Activated CD4-positive, alpha-beta memory T cell treated with anti-CD3 and anti-CD28 coated beads, Interleukin-2, amount 10 ng/mL, durations not matched to agents 7 days and 5 days (primary cell): ENCODE measurements at regions not wholly inside any gene's neighbourhood (a gene's known extent, or its start where the extent isn't known, plus 50 kb on each side); places are given as distances from the start of the nearest gene placed in this dataset.

Experiments used
- CTCF ChIA-PET: fragments of 350-600 bp; sonication (Branson Sonifier 250); formaldehyde crosslinking; loops from one replicate; lab custom pipeline; 2021; ENCODE audit warnings: antibody characterized with exemption, inconsistent platforms; lab: Charles Lee
- POLR2A ChIA-PET: fragments of 350-600 bp; sonication (Branson Sonifier 250); formaldehyde crosslinking; loops from one replicate; lab custom pipeline; 2021; ENCODE audit warnings: antibody characterized with exemption; lab: Charles Lee
- DNase-seq: peaks from one replicate; pipeline ENCODE4 v3.0.0-alpha.2; 2020
- H3K27ac Mint-ChIP-seq: one replicate; pipeline ENCODE4 v1.8.0; 2021; ENCODE audit warnings: mild to moderate bottlenecking, mixed read lengths
- H3K27me3 Mint-ChIP-seq: one replicate; pipeline ENCODE4 v1.8.0; 2021; ENCODE audit warnings: mixed read lengths
- H3K36me3 Mint-ChIP-seq: one replicate; pipeline ENCODE4 v1.8.0; 2021; ENCODE audit warnings: low read depth, mixed read lengths
- H3K4me1 Mint-ChIP-seq: one replicate; pipeline ENCODE4 v1.8.0; 2021; ENCODE audit warnings: mixed read lengths
- H3K4me3 Mint-ChIP-seq: one replicate; pipeline ENCODE4 v1.8.0; 2021; ENCODE audit warnings: mild to moderate bottlenecking, mixed read lengths
- H3K9me3 Mint-ChIP-seq: one replicate; pipeline ENCODE4 v1.8.0; 2021; ENCODE audit warnings: mixed read lengths

DNA sequence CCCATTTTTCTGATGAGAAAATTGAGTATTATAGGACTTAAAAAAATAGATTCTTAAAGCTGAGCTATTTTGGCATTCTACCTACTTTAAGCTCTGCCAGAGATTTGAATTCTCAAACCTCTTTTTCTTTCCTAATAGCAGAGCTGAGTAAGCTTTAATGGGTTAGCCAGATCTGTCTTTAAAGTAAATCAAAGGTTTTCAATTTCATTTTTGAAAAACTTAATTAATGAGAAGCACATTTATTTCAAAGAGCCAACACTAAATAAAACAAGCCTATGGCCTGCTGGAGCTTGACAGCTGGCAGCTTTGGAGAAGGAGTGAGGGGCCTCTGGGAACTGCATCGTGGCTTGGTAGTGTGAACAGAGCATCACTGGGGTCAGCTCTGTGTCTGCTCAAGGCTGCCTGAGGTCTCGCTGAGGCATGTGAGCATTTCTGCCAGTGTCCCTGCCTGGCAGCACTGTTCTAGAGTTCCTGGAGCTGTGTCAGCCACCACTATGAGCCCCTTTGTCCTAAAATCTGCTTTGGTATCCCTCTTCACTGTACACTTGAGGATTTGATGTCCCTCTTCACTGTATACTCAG lies 50.4 kb upstream of the PRSS23 start:
- POLR2A ChIA-PET = no interaction called here
- CTCF ChIA-PET = no interaction called here
- Mint-ChIP-seq H3K4me3 (no peak overlapping the region), H3K9me3 (no peaks in the 10 kb centered on the region), H3K27me3 (peaks cover 11% of the 10 kb centered on the region), H3K4me1 (no peaks in the 10 kb centered on the region), H3K36me3 (no peaks in the 10 kb centered on the region), H3K27ac (no peak overlapping the region)
- no peak for DNase-seq

DNA sequence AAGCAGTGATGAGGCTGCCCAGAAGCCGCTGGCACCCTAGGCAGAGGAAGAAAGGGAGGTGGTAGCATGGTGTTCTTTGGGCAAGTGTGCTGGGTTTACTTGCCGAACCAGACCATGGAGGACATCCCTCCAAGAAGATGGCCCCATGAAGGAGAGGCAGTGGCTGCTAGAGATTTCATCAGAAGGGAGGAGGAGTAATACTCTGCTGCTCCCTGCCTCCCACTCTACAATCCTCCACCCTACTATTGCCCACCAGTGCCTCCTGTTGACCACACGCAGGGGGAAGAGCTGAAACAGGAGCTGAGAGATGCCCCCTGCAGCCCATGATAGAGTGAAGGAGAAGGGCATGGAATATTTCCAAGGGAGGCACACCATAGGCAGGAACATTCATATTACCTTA lies 51.0 kb upstream of the PRSS23 start:
- H3K4me1 Mint-ChIP-seq = no peaks in the 10 kb centered on the region
- no peak overlapping the region for H3K4me3 Mint-ChIP-seq
- no peaks in the 10 kb centered on the region for H3K36me3 Mint-ChIP-seq
- CTCF ChIA-PET = no interaction called here
- no peak for DNase-seq
- peaks cover 11% of the 10 kb centered on the region for H3K27me3 Mint-ChIP-seq
- POLR2A ChIA-PET = no interaction called here
- H3K9me3 Mint-ChIP-seq = no peaks in the 10 kb centered on the region
- no peak overlapping the region for H3K27ac Mint-ChIP-seq

DNA sequence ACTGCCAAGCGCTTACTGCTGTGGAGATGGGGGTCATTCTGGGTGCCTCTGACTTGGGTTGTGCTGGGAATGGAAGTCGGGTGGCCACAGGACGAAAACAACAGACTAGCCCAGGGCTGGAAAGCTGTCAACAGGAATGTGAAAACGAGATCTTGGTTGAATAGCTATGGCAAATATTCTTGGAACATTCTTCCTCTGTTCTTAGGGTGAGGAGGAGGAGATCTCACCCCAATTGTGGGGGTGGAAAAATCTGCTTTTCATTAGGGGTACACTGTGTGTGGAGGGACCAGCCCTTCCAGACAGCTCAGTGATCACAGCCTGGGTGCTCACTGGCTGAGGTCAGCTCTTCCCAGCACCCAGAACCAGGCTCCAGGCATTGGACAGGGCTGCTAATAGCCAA lies 52.0 kb upstream of the PRSS23 start:
- H3K4me1 Mint-ChIP-seq = peaks cover 6% of the 10 kb centered on the region
- H3K9me3 Mint-ChIP-seq = no peaks in the 10 kb centered on the region
- H3K36me3 Mint-ChIP-seq = no peaks in the 10 kb centered on the region
- peaks cover 11% of the 10 kb centered on the region for H3K27me3 Mint-ChIP-seq
- no peak for DNase-seq
- CTCF ChIA-PET = no interaction called here
- no peak overlapping the region for H3K27ac Mint-ChIP-seq
- H3K4me3 Mint-ChIP-seq = no peak overlapping the region
- POLR2A ChIA-PET = no interaction called here

DNA sequence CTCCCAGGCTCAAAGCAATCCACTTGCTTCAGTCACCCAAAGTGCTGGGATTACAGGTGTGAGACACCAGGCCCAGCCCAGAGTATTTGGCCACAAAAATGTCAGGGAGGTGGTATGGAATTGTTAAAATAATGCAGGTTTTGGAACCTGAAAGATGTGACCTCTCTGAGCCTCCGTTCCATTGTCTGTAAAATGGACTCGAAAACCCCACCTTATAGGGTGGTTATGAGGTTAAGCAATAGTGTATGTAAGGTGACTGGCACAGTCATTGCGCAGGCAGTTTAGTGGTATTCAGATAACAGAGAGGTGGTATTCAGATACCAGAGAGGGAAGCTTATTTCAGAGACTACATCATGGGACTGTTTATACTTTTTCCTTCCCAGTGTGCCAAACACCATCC lies 52.5 kb upstream of the PRSS23 start:
- DNase-seq = no peak
- ChIA-PET POLR2A (no interaction called here), CTCF (interaction anchor here (0.7 kb wide), 1 partner anchor 37 kb away, joined by 3 read pairs; no protein-coding TSS in a partner anchor)
- Mint-ChIP-seq H3K27me3 (peaks cover 10% of the 10 kb centered on the region), H3K27ac (no peak overlapping the region), H3K4me3 (no peak overlapping the region), H3K9me3 (no peaks in the 10 kb centered on the region), H3K36me3 (no peaks in the 10 kb centered on the region), H3K4me1 (peaks cover 10% of the 10 kb centered on the region)

DNA sequence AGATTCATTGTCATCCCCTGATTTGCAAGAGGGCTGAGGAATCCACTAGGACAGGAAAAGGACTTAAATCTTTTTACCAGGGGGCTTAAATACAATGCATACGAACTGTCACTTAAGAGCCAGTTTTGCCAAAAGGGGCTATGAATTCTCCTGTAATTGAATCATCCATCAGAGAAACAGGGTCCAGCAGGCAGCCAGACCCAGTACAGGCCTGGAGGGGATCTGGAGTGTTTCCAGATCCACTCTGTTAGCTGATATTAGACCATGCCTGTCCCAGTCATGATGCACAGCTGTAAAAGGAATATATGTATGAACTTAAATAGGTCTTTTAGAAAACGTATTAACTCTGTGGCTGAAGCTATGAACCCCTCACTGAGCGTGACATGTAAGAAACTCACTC lies 53.8 kb upstream of the PRSS23 start:
- Mint-ChIP-seq H3K9me3 (no peaks in the 10 kb centered on the region), H3K27me3 (peaks cover 9% of the 10 kb centered on the region), H3K36me3 (no peaks in the 10 kb centered on the region), H3K4me3 (no peak overlapping the region), H3K27ac (no peak overlapping the region), H3K4me1 (peaks cover 19% of the 10 kb centered on the region)
- ChIA-PET POLR2A (no interaction called here), CTCF (no interaction called here)
- DNase-seq = no peak

DNA sequence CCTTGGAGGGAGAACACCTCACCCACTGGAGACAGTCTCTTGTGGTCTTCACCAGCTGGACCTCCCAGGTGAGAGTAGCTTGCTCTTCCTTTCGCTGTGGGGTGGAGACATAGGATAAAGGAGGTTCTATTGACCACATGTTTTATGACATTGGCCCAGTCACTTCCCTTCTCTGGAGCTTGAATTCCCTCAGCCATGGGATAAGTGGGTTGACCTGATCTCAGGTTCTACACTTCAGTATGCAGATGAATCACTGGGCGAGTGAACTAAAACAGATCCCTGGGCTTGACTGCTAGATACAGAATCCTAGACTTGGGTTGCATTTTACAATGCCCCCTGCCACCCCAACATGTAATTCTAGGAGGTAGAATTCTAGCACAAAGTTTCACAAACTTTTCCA lies 54.8 kb upstream of the PRSS23 start:
- no peaks in the 10 kb centered on the region for H3K36me3 Mint-ChIP-seq
- ChIA-PET POLR2A (no interaction called here), CTCF (no interaction called here)
- H3K4me3 Mint-ChIP-seq = no peak overlapping the region
- peaks cover 4% of the 10 kb centered on the region for H3K27me3 Mint-ChIP-seq
- no peak overlapping the region for H3K27ac Mint-ChIP-seq
- no peak for DNase-seq
- no peaks in the 10 kb centered on the region for H3K9me3 Mint-ChIP-seq
- H3K4me1 Mint-ChIP-seq = peaks cover 22% of the 10 kb centered on the region

DNA sequence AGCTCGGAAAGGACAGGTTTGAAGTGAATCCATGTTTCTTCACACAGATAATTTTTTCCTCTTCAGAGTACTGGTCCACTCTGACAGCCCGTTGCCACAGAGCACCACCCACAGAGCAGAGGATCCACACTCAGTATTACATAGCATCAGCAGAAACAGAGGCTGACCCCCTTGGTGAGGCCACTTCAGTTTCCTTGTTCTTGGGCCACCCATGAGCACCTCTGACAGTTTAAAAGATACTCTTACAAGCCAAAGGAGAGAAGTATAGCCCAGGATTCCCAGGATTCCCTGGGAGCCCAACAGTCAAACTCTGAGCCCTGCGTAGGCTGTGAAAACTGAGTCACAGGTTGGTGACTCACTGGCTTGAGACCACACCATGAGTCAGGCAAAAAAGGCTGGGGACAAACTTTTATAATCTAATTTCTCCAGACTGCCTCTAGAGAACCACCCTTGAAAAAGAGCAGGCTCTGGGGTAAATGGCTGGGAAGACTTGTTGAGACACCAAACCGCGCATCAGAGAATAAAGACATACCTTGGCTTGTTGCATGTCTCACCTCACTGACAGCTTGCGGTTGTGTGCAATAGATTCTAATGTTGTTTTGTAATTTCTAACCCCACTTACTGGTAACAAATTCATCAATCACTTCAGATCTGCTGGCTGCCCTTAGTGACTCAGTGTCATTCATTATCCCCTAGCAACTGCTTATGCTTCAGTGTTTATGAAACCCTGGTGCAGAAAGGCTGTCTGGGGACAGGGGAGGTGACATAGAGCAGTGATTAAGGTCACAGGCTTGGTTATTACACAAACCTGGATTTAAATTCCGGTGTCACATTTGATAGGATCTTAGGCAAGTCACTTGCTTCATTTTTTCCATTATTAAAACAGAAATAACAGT lies 56.9 kb upstream of the PRSS23 start:
- Mint-ChIP-seq H3K4me1 (peaks cover 24% of the 10 kb centered on the region), H3K9me3 (no peaks in the 10 kb centered on the region), H3K36me3 (no peaks in the 10 kb centered on the region), H3K27me3 (peaks cover 1% of the 10 kb centered on the region), H3K27ac (no peak overlapping the region), H3K4me3 (no peak overlapping the region)
- CTCF ChIA-PET = no interaction called here
- POLR2A ChIA-PET = no interaction called here
- peak; percentile 34 for DNase-seq

DNA sequence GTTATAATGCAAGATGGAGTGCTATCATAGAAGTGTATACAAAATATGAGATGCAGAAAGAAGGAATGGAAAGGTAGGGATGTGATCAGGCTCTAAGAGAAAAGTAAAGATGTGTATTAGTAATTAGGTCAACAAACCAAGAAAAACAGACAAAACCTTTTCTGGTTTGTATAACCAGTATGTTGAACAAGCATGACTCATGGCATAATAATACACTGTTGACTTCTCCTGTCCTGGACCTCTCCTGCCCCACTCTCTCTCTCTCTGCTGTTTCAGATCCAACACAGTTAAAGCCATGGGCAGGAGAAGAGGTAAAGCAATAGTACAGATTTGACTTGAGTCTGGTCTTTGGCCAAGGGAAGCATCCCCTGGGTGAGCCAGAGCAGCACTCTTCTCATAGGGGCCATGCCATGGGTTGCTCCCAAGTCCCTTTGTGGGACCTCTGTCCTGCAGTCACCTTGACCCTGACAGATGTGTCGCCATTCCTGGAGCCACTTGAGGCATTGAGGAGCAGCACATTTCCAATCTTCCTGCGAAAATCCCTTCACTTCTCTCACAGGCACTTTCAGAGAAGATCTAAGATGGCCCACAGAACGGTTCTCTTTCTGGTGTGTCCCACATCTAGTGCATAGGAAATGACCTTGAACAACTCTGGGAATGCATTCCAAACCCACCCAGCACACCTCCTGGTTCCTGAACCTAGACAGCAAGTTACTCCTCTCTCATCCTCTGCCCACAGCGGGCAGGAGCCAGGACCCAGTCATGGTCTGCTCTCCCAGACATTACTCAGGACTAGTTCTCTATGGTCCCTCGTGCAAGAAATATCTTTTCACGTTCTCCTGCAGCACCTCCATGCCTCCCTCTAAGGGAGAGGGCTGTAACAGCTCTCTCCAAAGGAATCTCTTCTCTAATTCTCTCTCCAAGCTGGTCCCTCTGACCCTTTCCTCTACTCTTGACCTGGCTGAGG lies 58.2 kb upstream of the PRSS23 start:
- no peak overlapping the region for H3K27ac Mint-ChIP-seq
- H3K27me3 Mint-ChIP-seq = peaks cover 1% of the 10 kb centered on the region
- H3K36me3 Mint-ChIP-seq = no peaks in the 10 kb centered on the region
- CTCF ChIA-PET = no interaction called here
- POLR2A ChIA-PET = no interaction called here
- no peak for DNase-seq
- H3K4me3 Mint-ChIP-seq = no peak overlapping the region
- H3K4me1 Mint-ChIP-seq = peaks cover 26% of the 10 kb centered on the region
- H3K9me3 Mint-ChIP-seq = no peaks in the 10 kb centered on the region

DNA sequence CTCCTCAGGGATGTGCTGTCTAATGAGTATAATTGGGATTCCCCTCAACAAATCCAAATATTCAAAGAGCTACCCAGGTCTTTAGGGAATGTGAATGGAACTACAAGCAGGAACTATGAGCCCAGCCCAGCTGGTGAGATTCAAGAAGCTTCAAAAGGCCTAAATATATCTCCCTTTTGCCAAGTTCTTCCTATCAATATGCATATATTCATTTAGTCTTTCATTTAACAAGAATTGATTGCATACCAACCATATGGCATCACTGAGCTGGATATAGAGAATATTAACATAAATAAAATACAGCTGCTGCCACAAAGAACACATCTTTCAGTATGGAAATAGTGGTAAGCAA lies 58.9 kb upstream of the PRSS23 start:
- DNase-seq = no peak
- H3K36me3 Mint-ChIP-seq = no peaks in the 10 kb centered on the region
- H3K27ac Mint-ChIP-seq = no peak overlapping the region
- ChIA-PET CTCF (no interaction called here), POLR2A (no interaction called here)
- peaks cover 1% of the 10 kb centered on the region for H3K27me3 Mint-ChIP-seq
- H3K4me3 Mint-ChIP-seq = no peak overlapping the region
- H3K4me1 Mint-ChIP-seq = peaks cover 26% of the 10 kb centered on the region
- no peaks in the 10 kb centered on the region for H3K9me3 Mint-ChIP-seq

DNA sequence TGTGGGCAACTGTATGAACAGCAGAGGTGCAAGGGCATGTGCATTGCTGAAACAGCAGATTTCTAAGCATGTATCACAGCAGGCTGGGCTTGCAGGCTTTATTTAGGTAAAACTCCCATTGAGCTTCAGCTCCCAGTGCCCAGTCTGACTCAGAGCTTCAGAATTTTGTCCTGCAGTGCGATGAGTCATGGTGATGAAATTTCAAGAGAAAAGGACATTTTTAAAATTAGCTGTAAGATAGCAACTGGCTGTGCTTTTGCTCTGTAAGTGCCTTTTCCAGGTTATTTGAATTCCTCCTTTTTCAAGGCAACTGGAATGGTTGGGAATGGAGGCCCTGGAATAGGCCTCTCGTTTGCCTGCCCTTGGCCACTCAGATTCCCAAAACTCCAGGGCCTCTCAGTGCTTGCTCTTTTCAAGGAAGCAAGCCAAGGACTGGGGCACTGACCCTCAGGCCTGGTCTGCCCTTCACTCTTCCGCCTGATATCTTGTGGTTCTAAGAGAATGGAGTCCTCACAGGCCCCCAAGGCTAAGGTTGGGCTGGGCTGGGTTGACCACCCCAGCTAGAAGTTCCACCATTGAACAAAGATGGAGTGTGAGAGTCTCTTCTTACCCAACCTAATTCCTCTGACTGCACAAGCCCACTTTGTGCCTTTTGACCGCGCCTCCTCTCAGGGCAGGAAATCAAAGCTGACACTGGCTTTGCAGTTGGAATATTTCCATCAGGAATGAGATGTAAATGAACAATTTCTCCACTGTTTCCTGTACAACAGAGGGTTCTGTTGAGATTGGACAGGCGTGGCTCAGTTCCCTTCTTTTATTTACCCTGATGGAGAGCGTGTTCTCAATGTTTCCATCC lies 59.5 kb upstream of the PRSS23 start:
- POLR2A ChIA-PET = no interaction called here
- CTCF ChIA-PET = no interaction called here
- DNase-seq = peak; percentile 18
- H3K27me3 Mint-ChIP-seq = peaks cover 3% of the 10 kb centered on the region
- peaks cover 26% of the 10 kb centered on the region for H3K4me1 Mint-ChIP-seq
- no peak overlapping the region for H3K27ac Mint-ChIP-seq
- no peak overlapping the region for H3K4me3 Mint-ChIP-seq
- H3K9me3 Mint-ChIP-seq = no peaks in the 10 kb centered on the region
- no peaks in the 10 kb centered on the region for H3K36me3 Mint-ChIP-seq

DNA sequence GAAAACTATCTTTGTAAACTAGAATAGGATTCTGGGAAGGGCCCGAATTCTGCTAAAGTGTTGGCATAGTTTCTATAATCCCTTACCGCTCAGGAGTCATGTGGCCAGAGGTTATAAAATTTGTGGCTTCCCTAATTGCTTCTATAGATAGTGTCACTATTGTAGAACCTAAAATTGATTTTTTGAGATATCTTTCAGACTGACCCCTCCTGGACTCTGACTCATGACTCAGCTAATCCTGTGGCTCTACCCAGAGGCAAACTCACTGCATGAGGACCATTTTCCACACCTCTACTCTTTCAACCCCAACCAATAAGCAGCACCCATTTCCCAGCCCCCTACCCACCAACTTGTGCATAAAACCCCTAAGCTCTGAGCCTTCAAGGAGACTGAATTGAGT lies 61.8 kb upstream of the PRSS23 start:
- no peaks in the 10 kb centered on the region for H3K9me3 Mint-ChIP-seq
- H3K4me1 Mint-ChIP-seq = peaks cover 22% of the 10 kb centered on the region
- ChIA-PET CTCF (no interaction called here), POLR2A (no interaction called here)
- no peak overlapping the region for H3K27ac Mint-ChIP-seq
- DNase-seq = no peak
- peaks cover 3% of the 10 kb centered on the region for H3K27me3 Mint-ChIP-seq
- H3K4me3 Mint-ChIP-seq = no peak overlapping the region
- H3K36me3 Mint-ChIP-seq = no peaks in the 10 kb centered on the region

DNA sequence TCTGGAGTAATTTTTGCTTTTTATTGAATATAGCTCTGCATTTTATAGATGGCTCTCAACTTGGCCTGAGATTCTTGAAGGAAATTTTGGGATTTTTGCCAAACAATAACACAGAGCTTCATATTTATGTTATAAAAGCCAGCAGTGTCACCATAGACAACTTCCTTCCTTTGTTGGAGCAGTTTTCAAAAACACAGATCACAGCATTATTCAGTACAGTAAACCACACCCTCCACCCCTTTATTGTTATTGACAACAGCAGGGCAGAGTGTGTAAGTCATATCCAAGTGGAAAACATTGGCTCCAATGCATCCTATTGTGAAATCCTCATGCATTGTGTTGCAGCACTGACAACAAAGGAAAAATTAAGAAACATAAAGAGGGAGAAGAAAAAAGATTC lies 62.6 kb upstream of the PRSS23 start:
- ChIA-PET POLR2A (no interaction called here), CTCF (no interaction called here)
- no peak for DNase-seq
- H3K4me1 Mint-ChIP-seq = peaks cover 16% of the 10 kb centered on the region
- no peak overlapping the region for H3K27ac Mint-ChIP-seq
- no peaks in the 10 kb centered on the region for H3K36me3 Mint-ChIP-seq
- H3K4me3 Mint-ChIP-seq = no peak overlapping the region
- no peaks in the 10 kb centered on the region for H3K9me3 Mint-ChIP-seq
- peaks cover 3% of the 10 kb centered on the region for H3K27me3 Mint-ChIP-seq
